SK-N-SH treated with all-trans-retinoic acid at 6 μM for 48 hours (cell line): ENCODE measurements at regions not wholly inside any gene's neighbourhood (a gene's known extent, or its start where the extent isn't known, plus 50 kb on each side); places are given as distances from the start of the nearest gene placed in this dataset.
"Not testable (repeated sequence)": the region's sequence is repeated elsewhere in the genome, so short reads cannot be mapped to it uniquely, and the experiment has no call there.

Source experiments
- ATAC-seq: fragments of 200-7000 bp; cut with Tn5 transposase; 3 replicates; pipeline ENCODE4 v1.9.1; 2020; ENCODE audit warnings: mild to moderate bottlenecking, moderate library complexity
- ARNTL ChIP-seq: fragments of 450-650 bp; formaldehyde crosslinking; IDR thresholded peaks from 2 replicates; pipeline ENCODE4 v1.5.0; 2020; ENCODE audit warnings: low read depth, mild to moderate bottlenecking, moderate library complexity, borderline replicate concordance
- BACH2 ChIP-seq: fragments of 250-450 bp; sonication (Bioruptor Pico); IDR thresholded peaks from 2 replicates; pipeline ENCODE4 v1.9.0; 2021; ENCODE audit warnings: mild to moderate bottlenecking, borderline replicate concordance
- CREB5 ChIP-seq: fragments of 250-450 bp; sonication (Bioruptor Pico); IDR thresholded peaks from 2 replicates; pipeline ENCODE4 v1.5.1; 2020; ENCODE audit warnings: low read depth, mild to moderate bottlenecking, moderate library complexity
- CSDC2 ChIP-seq: fragments of 250-450 bp; sonication (Bioruptor Pico); IDR thresholded peaks from 2 replicates; pipeline ENCODE4 v1.5.0; 2020; ENCODE audit warnings: mild to moderate bottlenecking, moderate library complexity
- CSRNP3 ChIP-seq: fragments of 250-450 bp; sonication (Bioruptor Pico); IDR thresholded peaks from 2 replicates; pipeline ENCODE4 v1.5.1; 2021; ENCODE audit warnings: mild to moderate bottlenecking, moderate library complexity
- GLIS3 ChIP-seq: fragments of 250-450 bp; sonication (Bioruptor Pico); IDR thresholded peaks from 2 replicates; pipeline ENCODE4 v1.5.0; 2020; ENCODE audit warnings: mild to moderate bottlenecking, moderate library complexity
- ISL1 ChIP-seq: fragments of 250-450 bp; sonication (Bioruptor Pico); IDR thresholded peaks from 2 replicates; pipeline ENCODE4 v2.1.2; 2022; ENCODE audit warnings: mild to moderate bottlenecking, moderate library complexity
- OSR1 ChIP-seq: fragments of 250-450 bp; sonication (Bioruptor Pico); IDR thresholded peaks from 2 replicates; pipeline ENCODE4 v1.8.0; 2022; ENCODE audit warnings: moderate library complexity, mild to moderate bottlenecking, inconsistent platforms
- PATZ1 ChIP-seq: fragments of 250-450 bp; sonication (Bioruptor Pico); IDR thresholded peaks from 2 replicates; pipeline ENCODE4 v1.8.0; 2020; ENCODE audit warnings: mild to moderate bottlenecking, moderate library complexity, borderline replicate concordance
- PPARA ChIP-seq: fragments of 250-450 bp; sonication (Bioruptor Pico); IDR thresholded peaks from 2 replicates; pipeline ENCODE4 v1.5.0; 2020; ENCODE audit warnings: mild to moderate bottlenecking, borderline replicate concordance
- RARB ChIP-seq: fragments of 250-450 bp; sonication (Bioruptor Pico); IDR thresholded peaks from 2 replicates; pipeline ENCODE4 v1.8.0; 2021; ENCODE audit warnings: mild to moderate bottlenecking, moderate library complexity
- TCF4 ChIP-seq: fragments of 250-450 bp; sonication (Bioruptor Pico); IDR thresholded peaks from 2 replicates; pipeline ENCODE4 v1.8.0; 2021; ENCODE audit warnings: mild to moderate bottlenecking, moderate library complexity, borderline replicate concordance
- TOX ChIP-seq: fragments of 250-450 bp; sonication (Bioruptor Pico); IDR thresholded peaks from 2 replicates; pipeline ENCODE4 v1.8.0; 2021; ENCODE audit warnings: mild to moderate bottlenecking, moderate library complexity, borderline replicate concordance
- ZC3H10 ChIP-seq: fragments of 250-450 bp; sonication (Bioruptor Pico); IDR thresholded peaks from 2 replicates; pipeline ENCODE4 v1.5.1; 2021; ENCODE audit warnings: mild to moderate bottlenecking, moderate library complexity
- ZFP3 ChIP-seq: fragments of 250-450 bp; sonication (Bioruptor Pico); IDR thresholded peaks from 2 replicates; pipeline ENCODE4 v1.5.0; 2020; ENCODE audit warnings: mild to moderate bottlenecking, moderate library complexity
- ZFP30 ChIP-seq: fragments of 450-650 bp; formaldehyde crosslinking; IDR thresholded peaks from 2 replicates; pipeline ENCODE4 v1.5.0; 2022; ENCODE audit warnings: mild to moderate bottlenecking, moderate library complexity
- ZNF565 ChIP-seq: fragments of 450-650 bp; formaldehyde crosslinking; conservative IDR thresholded peaks from 2 replicates; pipeline ENCODE4 v1.5.0; 2020; ENCODE audit warnings: low read depth, mild to moderate bottlenecking, moderate library complexity
- ZNF70 ChIP-seq: fragments of 450-650 bp; formaldehyde crosslinking; IDR thresholded peaks from 2 replicates; pipeline ENCODE4 v1.5.0; 2020; ENCODE audit warnings: mild to moderate bottlenecking, moderate library complexity
- ZNF8 ChIP-seq: fragments of 450-650 bp; formaldehyde crosslinking; IDR thresholded peaks from 2 replicates; pipeline ENCODE4 v1.5.0; 2020; ENCODE audit warnings: mild to moderate bottlenecking, moderate library complexity

- TF ChIP-seq CREB5 (no peak), RARB (CRISPR knock-in tag) (no peak), ZFP3 (no peak), PPARA (CRISPR knock-in tag) (no peak), CSDC2 (CRISPR knock-in tag) (no peak)
Measured at GRCh38 chr2:129201696-129202095, 777.8 kb upstream of the RAB6C start (continued).

- TF ChIP-seq ZNF8, result no peak
- no peak for TF ChIP-seq BACH2 (CRISPR knock-in tag)
- TF ChIP-seq PPARA (CRISPR knock-in tag), result no peak
- TF ChIP-seq ZC3H10 (CRISPR knock-in tag), result no peak
- TF ChIP-seq RARB (CRISPR knock-in tag), result no peak
- TF ChIP-seq ZFP30 (CRISPR knock-in tag), result no peak
- no peak for TF ChIP-seq ARNTL (CRISPR knock-in tag)
- TF ChIP-seq GLIS3 (CRISPR knock-in tag), result no peak
- TF ChIP-seq TCF4 (CRISPR knock-in tag), result no peak
- no peak for TF ChIP-seq TOX (CRISPR knock-in tag)
- TF ChIP-seq OSR1, result no peak
- no peak for TF ChIP-seq ZNF70 (CRISPR knock-in tag)
- no peak for TF ChIP-seq CREB5
- no peak for TF ChIP-seq CSRNP3 (CRISPR knock-in tag)
- ATAC-seq, result no peak
Measured at GRCh38 chr2:129203331-129203730, 776.1 kb upstream of the RAB6C start.

GRCh38 chr2:129204581-129204980, 774.9 kb upstream of the RAB6C start:
- not testable (repeated sequence) for ATAC-seq

- no peak for ATAC-seq
- no peak for TF ChIP-seq ZNF565
- TF ChIP-seq ZNF8, result no peak
- no peak for TF ChIP-seq ZNF70 (CRISPR knock-in tag)
- TF ChIP-seq RARB (CRISPR knock-in tag), result no peak
- no peak for TF ChIP-seq OSR1
- no peak for TF ChIP-seq ISL1
- TF ChIP-seq TCF4 (CRISPR knock-in tag), result no peak
- no peak for TF ChIP-seq PATZ1 (CRISPR knock-in tag)
- no peak for TF ChIP-seq CREB5
- no peak for TF ChIP-seq PPARA (CRISPR knock-in tag)
- TF ChIP-seq ZC3H10 (CRISPR knock-in tag), result no peak
- no peak for TF ChIP-seq TOX (CRISPR knock-in tag)
- no peak for TF ChIP-seq BACH2 (CRISPR knock-in tag)
- TF ChIP-seq ZFP3, result no peak
- no peak for TF ChIP-seq GLIS3 (CRISPR knock-in tag)
Measured at GRCh38 chr2:129205176-129205575, 774.3 kb upstream of the RAB6C start.

- ATAC-seq, result no peak
- no peak for TF ChIP-seq TCF4 (CRISPR knock-in tag)
Measured at GRCh38 chr2:129205766-129206165, 773.7 kb upstream of the RAB6C start.
